A549 (cell line): ENCODE measurements at regions not wholly inside any gene's neighbourhood (a gene's known extent, or its start where the extent isn't known, plus 50 kb on each side); places are given as distances from the start of the nearest gene placed in this dataset.

ENCODE experiments used
- ATAC-seq, 2 experiments: fragments of 200-7000 bp in 1 of 2; fragments of >200 bp in 1 of 2; cut with Nextera tagmentation in 1 of 2; cut with Tn5 transposase in 1 of 2; 3 replicates each; pipeline versions ENCODE4 v1.8.0 to v1.9.1; 2018 to 2020; ENCODE audit warnings: mild to moderate bottlenecking in 1 of 2, moderate library complexity in 1 of 2
- CTCF ChIA-PET: fragments of 300-600 bp; sonication (Branson Sonifier 250); formaldehyde crosslinking; extraction: SDS; loops from one replicate; lab custom pipeline; 2021; ENCODE audit warnings: antibody characterized with exemption, inconsistent platforms; lab: Yijun Ruan, JAX
- POLR2A ChIA-PET: fragments of 350-600 bp; formaldehyde crosslinking; extraction: SDS; loops from one replicate; lab custom pipeline; 2021; ENCODE audit warnings: antibody characterized with exemption, inconsistent platforms; lab: Yijun Ruan, JAX
- DNase-seq, 2 experiments: peaks; one replicate each; pipeline versions ENCODE4 v3.0.0 to v3.0.0-alpha.2; 2011 to 2016; ENCODE audit warnings: low read depth in 1 of 2, low spot score in 1 of 2
- FAIRE-seq: peaks from 2 replicates; lab custom pipeline; 2011; peaks lifted over from hg19 to GRCh38; lab: Jason Lieb, UNC
- H3K27ac ChIP-seq, 2 experiments: fragments of >200 bp; sonication (Bioruptor Twin); formaldehyde crosslinking; 3 replicates each; pipeline ENCODE4 v1.5.1; 2016 to 2017
- H3K4me1 ChIP-seq: fragments of >200 bp; sonication (Bioruptor Twin); formaldehyde crosslinking; 3 replicates; pipeline ENCODE4 v1.6.1; 2016
- H3K4me2 ChIP-seq: fragments of >200 bp; sonication (Bioruptor Twin); formaldehyde crosslinking; 3 replicates; pipeline ENCODE4 v1.6.1; 2016
- H3K4me3 ChIP-seq: fragments of >200 bp; sonication (Bioruptor Twin); formaldehyde crosslinking; 3 replicates; pipeline ENCODE4 v1.5.1; 2016
- H3K9me3 ChIP-seq: fragments of >200 bp; sonication (Bioruptor Twin); formaldehyde crosslinking; 3 replicates; pipeline ENCODE4 v1.6.1; 2016
- CEBPB ChIP-seq, 2 experiments: fragments of >200 bp in 1 of 2; sonication (Bioruptor Twin) in 1 of 2; formaldehyde crosslinking in 1 of 2; IDR thresholded peaks; 2 replicates each; pipeline ENCODE4 v1.6.1; 2012 to 2016
- EHF ChIP-seq: fragments of 250-450 bp; sonication (Bioruptor Pico); IDR thresholded peaks from 2 replicates; pipeline ENCODE4 v1.5.0; 2020; ENCODE audit warnings: mild to moderate bottlenecking
- ELK1 ChIP-seq: fragments of 150-350 bp; IDR thresholded peaks from 2 replicates; pipeline ENCODE4 v1.6.1; 2014; ENCODE audit warnings: low read depth, mild to moderate bottlenecking, low read length
- EP300 ChIP-seq, 2 experiments: fragments of >200 bp; sonication (Bioruptor Twin); formaldehyde crosslinking; IDR thresholded peaks; 2 replicates in 1 of 2; 3 replicates in 1 of 2; pipeline ENCODE4 v1.6.1; 2016 to 2017
- ESRRA ChIP-seq: fragments of 150-350 bp; IDR thresholded peaks from 2 replicates; pipeline ENCODE4 v1.6.1; 2014; ENCODE audit warnings: mild to moderate bottlenecking, low read length, borderline replicate concordance
- FOXS1 ChIP-seq: fragments of 250-450 bp; sonication (Bioruptor Pico); IDR thresholded peaks from 2 replicates; pipeline ENCODE4 v1.5.0; 2020; ENCODE audit warnings: mild to moderate bottlenecking, moderate library complexity
- JUN ChIP-seq, 2 experiments: fragments of >200 bp; sonication (Bioruptor Twin); formaldehyde crosslinking; IDR thresholded peaks; 2 replicates in 1 of 2; 3 replicates in 1 of 2; pipeline ENCODE4 v1.6.1; 2016 to 2017
- MAFK ChIP-seq: fragments of 450-650 bp; IDR thresholded peaks from 2 replicates; pipeline ENCODE4 v1.6.1; 2014; ENCODE audit not compliant: partially characterized antibody
- MAX ChIP-seq: IDR thresholded peaks from 2 replicates; pipeline ENCODE4 v1.6.1; 2012
- RCOR1 ChIP-seq: fragments of 150-350 bp; IDR thresholded peaks from 2 replicates; pipeline ENCODE4 v1.6.1; 2014; ENCODE audit warnings: antibody characterized with exemption, low read length, low read depth
- TFCP2L1 ChIP-seq: fragments of 250-450 bp; sonication (Bioruptor Pico); IDR thresholded peaks from 2 replicates; pipeline ENCODE4 v1.5.0; 2021; ENCODE audit warnings: mild to moderate bottlenecking
- ZNF302 ChIP-seq: fragments of 250-450 bp; sonication (Bioruptor Pico); IDR thresholded peaks from 2 replicates; pipeline ENCODE4 v1.9.0; 2021; ENCODE audit warnings: inconsistent platforms, mild to moderate bottlenecking, moderate library complexity
- WGBS: methylation state at CpG from one replicate; pipeline ENCODE4 v1.1.6; 2017; ENCODE audit errors: missing lambda C conversion rate; 5-methylcytosine and 5-hydroxymethylcytosine counted together
- TF ChIP-seq, protein P1 (sequence below): IDR thresholded peaks from 2 replicates; pipeline ENCODE4 v1.6.1; 2012; ENCODE audit warnings: low read depth, borderline replicate concordance
- TF ChIP-seq, protein P2 (sequence below): fragments of 450-650 bp; IDR thresholded peaks from 2 replicates; pipeline ENCODE4 v1.6.1; 2014; ENCODE audit warnings: antibody characterized with exemption
- TF ChIP-seq, protein P3 (sequence below): fragments of >200 bp; sonication (Bioruptor Twin); formaldehyde crosslinking; IDR thresholded peaks from 3 replicates; pipeline ENCODE4 v1.6.1; 2016

DNA sequence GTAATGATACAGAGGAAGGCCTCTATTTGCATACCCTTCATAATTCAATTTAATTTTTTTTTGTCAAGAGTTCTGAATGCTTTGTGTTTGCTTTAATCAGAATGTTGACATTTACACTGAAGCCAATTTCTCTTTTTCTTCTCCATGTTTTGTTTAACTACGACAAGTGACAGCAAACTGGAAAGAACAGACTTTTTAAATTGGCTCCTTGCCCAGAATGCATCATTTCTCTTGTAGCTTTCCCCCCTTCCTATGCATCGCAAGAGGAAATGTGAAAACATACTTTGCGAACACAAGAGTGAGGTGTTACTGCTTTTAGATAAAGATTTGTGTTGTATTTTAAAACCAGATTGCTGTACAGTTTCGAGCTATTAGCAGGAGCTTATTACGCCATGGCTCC lies 955.2 kb upstream of the CELF4 start:
- TF ChIP-seq ELK1 (no peak), RCOR1 (no peak), FOXS1 (CRISPR knock-in tag) (no peak), MAFK (no peak), TFCP2L1 (no peak), ZNF302 (CRISPR knock-in tag) (no peak), JUN (IDR thresholded peaks at IDR 0.05) (no peak), MAX (no peak)
- TF ChIP-seq, protein P1, sequence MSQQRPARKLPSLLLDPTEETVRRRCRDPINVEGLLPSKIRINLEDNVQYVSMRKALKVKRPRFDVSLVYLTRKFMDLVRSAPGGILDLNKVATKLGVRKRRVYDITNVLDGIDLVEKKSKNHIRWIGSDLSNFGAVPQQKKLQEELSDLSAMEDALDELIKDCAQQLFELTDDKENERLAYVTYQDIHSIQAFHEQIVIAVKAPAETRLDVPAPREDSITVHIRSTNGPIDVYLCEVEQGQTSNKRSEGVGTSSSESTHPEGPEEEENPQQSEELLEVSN = no peak
- Histone ChIP-seq H3K4me1 (no peaks in the 10 kb centered on the region), H3K27ac (no peak overlapping the region), H3K4me3 (no peak overlapping the region), H3K4me2 (no peak overlapping the region), H3K9me3 (no peaks in the 10 kb centered on the region)
- ATAC-seq (no peak), DNase-seq (no peak), FAIRE-seq (no peak)
- POLR2A ChIA-PET = no interaction called here
- CTCF ChIA-PET = no interaction called here
- 18% methylated on average over 5 of the region's 5 CpGs for WGBS

GRCh38 chr18:38502539-38502938 lies 936.9 kb upstream of the CELF4 start:
- TF ChIP-seq EHF (no peak), JUN (IDR thresholded peaks at IDR 0.05) (no peak), EP300 (IDR thresholded peaks at IDR 0.05) (no peak), ESRRA (no peak)
- TF ChIP-seq, protein P2, sequence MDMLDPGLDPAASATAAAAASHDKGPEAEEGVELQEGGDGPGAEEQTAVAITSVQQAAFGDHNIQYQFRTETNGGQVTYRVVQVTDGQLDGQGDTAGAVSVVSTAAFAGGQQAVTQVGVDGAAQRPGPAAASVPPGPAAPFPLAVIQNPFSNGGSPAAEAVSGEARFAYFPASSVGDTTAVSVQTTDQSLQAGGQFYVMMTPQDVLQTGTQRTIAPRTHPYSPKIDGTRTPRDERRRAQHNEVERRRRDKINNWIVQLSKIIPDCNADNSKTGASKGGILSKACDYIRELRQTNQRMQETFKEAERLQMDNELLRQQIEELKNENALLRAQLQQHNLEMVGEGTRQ = no peak
- no peak for DNase-seq
- Histone ChIP-seq H3K4me3 (no peak overlapping the region), H3K9me3 (no peaks in the 10 kb centered on the region), H3K4me2 (no peak overlapping the region), H3K4me1 (no peaks in the 10 kb centered on the region), H3K27ac (no peak overlapping the region)
- FAIRE-seq = no peak
- CTCF ChIA-PET = no interaction called here
- POLR2A ChIA-PET = no interaction called here
- 0% methylated on average over 1 of the region's 1 CpG for WGBS
- no peak for ATAC-seq

DNA sequence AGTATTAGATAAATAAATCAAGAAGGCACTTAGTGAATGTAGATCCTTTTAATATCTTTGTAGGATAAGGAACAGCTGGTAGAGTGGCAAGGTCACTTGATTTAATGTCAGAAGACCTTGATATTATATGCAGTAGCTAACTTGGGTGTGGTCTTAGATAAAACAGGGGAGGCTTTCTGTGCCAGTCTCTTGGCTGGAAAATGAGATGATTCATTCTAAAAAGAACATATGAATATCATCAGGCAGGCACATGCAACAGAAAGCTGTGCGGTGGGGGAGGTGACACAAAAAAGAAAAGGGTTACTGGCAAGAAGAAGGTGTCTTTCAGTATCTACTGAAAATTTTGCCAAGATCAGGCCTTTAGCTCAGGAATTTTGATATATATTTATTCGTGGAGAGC lies 931.7 kb upstream of the CELF4 start:
- H3K4me3 ChIP-seq = no peak overlapping the region
- FAIRE-seq (no peak), ATAC-seq (no peak), DNase-seq (no peak)
- CTCF ChIA-PET = no interaction called here
- POLR2A ChIA-PET = no interaction called here
- no peak overlapping the region for H3K4me2 ChIP-seq
- no peaks in the 10 kb centered on the region for H3K4me1 ChIP-seq
- WGBS = 24% methylated on average over 2 of the region's 2 CpGs
- H3K27ac ChIP-seq = no peak overlapping the region
- TF ChIP-seq CEBPB (IDR thresholded peaks at IDR 0.05) (no peak), MAX (no peak)
- TF ChIP-seq, protein P3, sequence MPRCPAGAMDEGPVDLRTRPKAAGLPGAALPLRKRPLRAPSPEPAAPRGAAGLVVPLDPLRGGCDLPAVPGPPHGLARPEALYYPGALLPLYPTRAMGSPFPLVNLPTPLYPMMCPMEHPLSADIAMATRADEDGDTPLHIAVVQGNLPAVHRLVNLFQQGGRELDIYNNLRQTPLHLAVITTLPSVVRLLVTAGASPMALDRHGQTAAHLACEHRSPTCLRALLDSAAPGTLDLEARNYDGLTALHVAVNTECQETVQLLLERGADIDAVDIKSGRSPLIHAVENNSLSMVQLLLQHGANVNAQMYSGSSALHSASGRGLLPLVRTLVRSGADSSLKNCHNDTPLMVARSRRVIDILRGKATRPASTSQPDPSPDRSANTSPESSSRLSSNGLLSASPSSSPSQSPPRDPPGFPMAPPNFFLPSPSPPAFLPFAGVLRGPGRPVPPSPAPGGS = no peak
- TF ChIP-seq, protein P2 = no peak
- no peaks in the 10 kb centered on the region for H3K9me3 ChIP-seq
